Glutamatergic neuron (in vitro differentiated cells): ENCODE measurements at regions not wholly inside any gene's neighbourhood (a gene's known extent, or its start where the extent isn't known, plus 50 kb on each side); places are given as distances from the start of the nearest gene placed in this dataset.

Source experiments
- DNase-seq: peaks from one replicate; pipeline ENCODE4 v3.0.0; 2022
- H3K27ac Mint-ChIP-seq: one replicate; pipeline ENCODE4 v1.8.0; 2020; ENCODE audit warnings: mild to moderate bottlenecking, mixed read lengths, inconsistent platforms; ENCODE audit not compliant: unreplicated experiment
- H3K27me3 Mint-ChIP-seq: one replicate; pipeline ENCODE4 v1.8.0; 2020; ENCODE audit warnings: mild to moderate bottlenecking, moderate library complexity, mixed read lengths, inconsistent platforms; ENCODE audit not compliant: unreplicated experiment
- H3K36me3 Mint-ChIP-seq: one replicate; pipeline ENCODE4 v1.8.0; 2020; ENCODE audit warnings: mild to moderate bottlenecking, mixed read lengths, inconsistent platforms; ENCODE audit not compliant: unreplicated experiment
- H3K4me1 Mint-ChIP-seq: one replicate; pipeline ENCODE4 v1.8.0; 2020; ENCODE audit warnings: mild to moderate bottlenecking, low read depth, mixed read lengths, inconsistent platforms; ENCODE audit not compliant: unreplicated experiment
- H3K4me3 Mint-ChIP-seq: one replicate; pipeline ENCODE4 v1.8.0; 2020; ENCODE audit warnings: mild to moderate bottlenecking, mixed read lengths, inconsistent platforms; ENCODE audit not compliant: unreplicated experiment
- H3K9me3 Mint-ChIP-seq: one replicate; pipeline ENCODE4 v1.8.0; 2020; ENCODE audit warnings: mild to moderate bottlenecking, moderate library complexity, mixed read lengths, inconsistent platforms; ENCODE audit not compliant: unreplicated experiment
- CTCF ChIP-seq: fragments of 200-600 bp; sonication (generic); IDR thresholded peaks from one replicate; pipeline ENCODE4 v1.5.0; 2021; ENCODE audit not compliant: partially characterized antibody, unreplicated experiment

GRCh38 chr6:105764315-105764714 is 321.8 kb upstream of the PRDM1 start:
- no peak for DNase-seq
- TF ChIP-seq CTCF = no peak
- no peaks in the 10 kb centered on the region for H3K36me3 Mint-ChIP-seq
- H3K4me1 Mint-ChIP-seq = no peaks in the 10 kb centered on the region
- no peak overlapping the region for H3K27ac Mint-ChIP-seq
- no peak overlapping the region for H3K4me3 Mint-ChIP-seq
- H3K27me3 Mint-ChIP-seq = no peaks in the 10 kb centered on the region
- no peaks in the 10 kb centered on the region for H3K9me3 Mint-ChIP-seq

- Mint-ChIP-seq H3K36me3 (no peaks in the 10 kb centered on the region), H3K9me3 (no peaks in the 10 kb centered on the region), H3K27me3 (no peaks in the 10 kb centered on the region), H3K4me3 (no peak overlapping the region), H3K27ac (no peak overlapping the region), H3K4me1 (no peaks in the 10 kb centered on the region)
- TF ChIP-seq CTCF = no peak
- no peak for DNase-seq
Measured at GRCh38 chr6:105763866-105764265, 322.3 kb upstream of the PRDM1 start.

- no peaks in the 10 kb centered on the region for H3K9me3 Mint-ChIP-seq
- H3K4me1 Mint-ChIP-seq = no peaks in the 10 kb centered on the region
- H3K36me3 Mint-ChIP-seq = no peaks in the 10 kb centered on the region
- no peak overlapping the region for H3K27ac Mint-ChIP-seq
- no peak for DNase-seq
- no peak overlapping the region for H3K4me3 Mint-ChIP-seq
- peaks cover 2% of the 10 kb centered on the region for H3K27me3 Mint-ChIP-seq
- TF ChIP-seq CTCF = no peak
Measured at GRCh38 chr6:105760746-105761145, 325.4 kb upstream of the PRDM1 start.

- no peak for DNase-seq
- no peaks in the 10 kb centered on the region for H3K9me3 Mint-ChIP-seq
- H3K36me3 Mint-ChIP-seq = no peaks in the 10 kb centered on the region
- peaks cover 2% of the 10 kb centered on the region for H3K27me3 Mint-ChIP-seq
- no peak overlapping the region for H3K27ac Mint-ChIP-seq
- H3K4me1 Mint-ChIP-seq = no peaks in the 10 kb centered on the region
- TF ChIP-seq CTCF = no peak
- no peak overlapping the region for H3K4me3 Mint-ChIP-seq
Measured at GRCh38 chr6:105759946-105760345, 326.2 kb upstream of the PRDM1 start.

GRCh38 chr6:105759015-105759414 is 327.1 kb upstream of the PRDM1 start:
- H3K36me3 Mint-ChIP-seq = no peaks in the 10 kb centered on the region
- H3K4me3 Mint-ChIP-seq = no peak overlapping the region
- no peak overlapping the region for H3K27ac Mint-ChIP-seq
- H3K27me3 Mint-ChIP-seq = peaks cover 2% of the 10 kb centered on the region
- no peaks in the 10 kb centered on the region for H3K4me1 Mint-ChIP-seq
- H3K9me3 Mint-ChIP-seq = no peaks in the 10 kb centered on the region
- no peak for TF ChIP-seq CTCF
- DNase-seq = no peak
